Osteoblast (primary cell): ENCODE measurements at regions not wholly inside any gene's neighbourhood (a gene's known extent, or its start where the extent isn't known, plus 50 kb on each side); places are given as distances from the start of the nearest gene placed in this dataset.
"Not testable (repeated sequence)": the region's sequence is repeated elsewhere in the genome, so short reads cannot be mapped to it uniquely, and the experiment has no call there.

Source experiments
- DNase-seq: peaks from one replicate; pipeline ENCODE4 v3.0.0; 2011; ENCODE audit warnings: low spot score, mixed read lengths; ENCODE audit not compliant: insufficient read length; ENCODE audit errors: missing footprints
- H2AFZ ChIP-seq: 2 replicates; pipeline ENCODE4 v1.6.0; 2011; ENCODE audit warnings: mild to moderate bottlenecking, low read length
- H3K27ac ChIP-seq: 2 replicates; pipeline ENCODE4 v1.5.1; 2011; ENCODE audit warnings: mild to moderate bottlenecking, low read depth, low read length, moderate library complexity
- H3K27me3 ChIP-seq: 2 replicates; pipeline ENCODE4 v1.6.0; 2012; ENCODE audit warnings: mild to moderate bottlenecking, control low read depth, inconsistent platforms, low read length, moderate library complexity; ENCODE audit not compliant: insufficient read depth
- H3K36me3 ChIP-seq: 2 replicates; pipeline ENCODE4 v1.5.1; 2011; ENCODE audit warnings: mild to moderate bottlenecking, low read length, control low read depth, moderate library complexity; ENCODE audit not compliant: insufficient read depth
- H3K4me1 ChIP-seq: 2 replicates; pipeline ENCODE4 v1.5.1; 2011; ENCODE audit warnings: mild to moderate bottlenecking, low read length, control low read depth, moderate library complexity; ENCODE audit not compliant: insufficient read depth
- H3K4me2 ChIP-seq: 2 replicates; pipeline ENCODE4 v1.6.0; 2011; ENCODE audit warnings: mild to moderate bottlenecking, low read length; ENCODE audit not compliant: insufficient read depth
- H3K4me3 ChIP-seq: fragments of 200-600 bp; sonication (generic); 3 replicates; pipeline ENCODE4 v1.5.1; 2012; ENCODE audit warnings: mild to moderate bottlenecking, low read length, inconsistent platforms; ENCODE audit not compliant: insufficient read depth
- H3K79me2 ChIP-seq: 2 replicates; pipeline ENCODE4 v1.6.0; 2012; ENCODE audit warnings: mild to moderate bottlenecking, low read length, control low read depth, inconsistent platforms; ENCODE audit not compliant: insufficient read depth
- H3K9me3 ChIP-seq: 2 replicates; pipeline ENCODE4 v1.5.1; 2011; ENCODE audit warnings: low read depth, low read length, control low read depth
- H4K20me1 ChIP-seq: 2 replicates; pipeline ENCODE4 v1.6.0; 2012; ENCODE audit warnings: mild to moderate bottlenecking, low read length, control low read depth; ENCODE audit not compliant: insufficient read depth
- CTCF ChIP-seq: IDR thresholded peaks from 2 replicates; pipeline ENCODE4 v1.5.1; 2011; ENCODE audit warnings: mild to moderate bottlenecking, low read depth, low read length, moderate library complexity; ENCODE audit errors: extremely low read depth

DNA sequence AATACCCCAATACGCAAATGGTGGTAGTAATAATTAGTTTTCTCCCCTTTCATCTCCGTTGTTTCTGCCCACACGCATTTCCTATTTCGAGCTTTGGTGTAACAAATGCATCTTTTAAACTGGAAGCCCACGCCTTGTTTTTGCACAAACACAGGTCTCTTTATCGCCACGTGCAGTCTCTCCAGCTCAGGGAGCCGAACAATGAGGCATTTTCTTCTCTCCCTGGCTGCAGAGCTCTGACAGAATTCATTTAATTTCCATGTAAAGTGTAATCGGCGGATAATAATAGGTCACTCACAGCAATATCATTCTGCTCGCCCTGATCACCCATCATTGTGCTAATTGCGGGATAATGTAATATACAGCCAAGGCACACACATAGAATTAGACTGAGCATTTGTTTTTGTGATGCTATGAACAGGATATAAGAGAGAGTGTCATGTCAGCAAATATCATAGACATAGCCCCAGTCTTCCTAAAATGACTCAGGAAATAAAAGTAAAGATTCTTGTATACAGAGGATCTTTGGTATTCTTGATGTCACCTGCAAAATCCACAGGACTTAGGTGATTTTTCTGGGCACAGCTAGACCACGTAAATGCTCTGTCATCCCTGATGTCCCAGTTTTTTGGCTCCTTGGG lies 452.6 kb upstream of the CDH11 start:
- no peak overlapping the region for H3K4me3 ChIP-seq
- H3K9me3 ChIP-seq = no peaks in the 10 kb centered on the region
- no peak for DNase-seq
- no peaks in the 10 kb centered on the region for H3K79me2 ChIP-seq
- H3K4me2 ChIP-seq = no peak overlapping the region
- H2AFZ ChIP-seq = no peak overlapping the region
- no peak for TF ChIP-seq CTCF
- H4K20me1 ChIP-seq = no peaks in the 10 kb centered on the region
- no peaks in the 10 kb centered on the region for H3K27me3 ChIP-seq
- H3K27ac ChIP-seq = no peak overlapping the region
- H3K36me3 ChIP-seq = no peaks in the 10 kb centered on the region
- H3K4me1 ChIP-seq = peaks cover 14% of the 10 kb centered on the region

DNA sequence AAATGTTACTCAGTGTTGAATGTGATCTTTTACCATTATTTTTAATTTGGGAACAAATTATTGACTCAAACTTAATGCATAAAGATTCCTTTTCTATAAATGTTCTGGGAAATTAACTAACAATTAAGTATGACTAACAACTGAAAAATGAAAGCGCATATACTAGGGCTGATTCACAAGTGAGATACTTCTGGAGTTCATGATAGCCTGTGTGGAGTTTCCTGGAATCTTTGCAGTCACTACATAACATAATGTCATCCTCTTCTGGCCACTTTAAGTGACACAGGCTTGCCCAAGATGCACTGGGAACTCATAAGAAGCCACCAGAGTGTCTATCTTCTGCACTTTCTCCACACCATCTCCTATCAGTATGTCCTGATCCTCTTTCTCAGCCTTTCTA lies 450.3 kb upstream of the CDH11 start:
- Histone ChIP-seq H3K9me3 (no peaks in the 10 kb centered on the region), H3K4me1 (peaks cover 14% of the 10 kb centered on the region), H3K4me2 (peak overlapping the region; percentile 54), H3K27me3 (no peaks in the 10 kb centered on the region), H3K79me2 (no peaks in the 10 kb centered on the region), H3K4me3 (peak overlapping the region; percentile 23), H3K27ac (peak overlapping the region; percentile 70), H2AFZ (peak overlapping the region; percentile 62), H3K36me3 (no peaks in the 10 kb centered on the region), H4K20me1 (no peaks in the 10 kb centered on the region)
- TF ChIP-seq CTCF = peak; percentile 35
- peak; percentile 82 for DNase-seq

- no peak overlapping the region for H3K4me2 ChIP-seq
- H3K79me2 ChIP-seq = no peaks in the 10 kb centered on the region
- no peak overlapping the region for H3K4me3 ChIP-seq
- no peaks in the 10 kb centered on the region for H3K36me3 ChIP-seq
- no peak overlapping the region for H2AFZ ChIP-seq
- H3K4me1 ChIP-seq = peaks cover 14% of the 10 kb centered on the region
- H3K9me3 ChIP-seq = no peaks in the 10 kb centered on the region
- DNase-seq = no peak
- H4K20me1 ChIP-seq = no peaks in the 10 kb centered on the region
- TF ChIP-seq CTCF = no peak
- H3K27ac ChIP-seq = no peak overlapping the region
- H3K27me3 ChIP-seq = no peaks in the 10 kb centered on the region
Measured at GRCh38 chr16:65570261-65570660, 448.4 kb upstream of the CDH11 start.

DNA sequence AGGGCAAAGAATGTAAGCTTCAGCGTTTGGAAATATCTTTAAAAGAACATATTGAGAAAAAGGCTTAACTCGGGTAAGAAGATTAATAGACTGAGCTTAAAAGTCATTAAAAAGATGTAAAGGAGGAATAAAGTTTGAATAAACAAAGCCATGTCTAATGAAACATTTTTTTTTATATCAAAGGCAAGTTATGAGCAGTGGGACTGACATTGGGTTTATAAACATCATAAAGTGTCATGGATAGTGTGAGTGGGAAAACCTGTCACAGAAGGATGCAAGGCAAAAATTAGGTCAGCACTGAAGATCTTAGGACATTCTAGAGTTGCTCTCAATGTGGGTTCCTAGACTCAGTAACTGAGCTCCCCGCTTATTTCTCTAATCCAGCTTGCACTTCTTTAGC lies 438.0 kb upstream of the CDH11 start:
- DNase-seq = no peak
- no peaks in the 10 kb centered on the region for H3K27me3 ChIP-seq
- TF ChIP-seq CTCF = no peak
- H3K79me2 ChIP-seq = no peaks in the 10 kb centered on the region
- no peak overlapping the region for H3K4me2 ChIP-seq
- H3K27ac ChIP-seq = no peak overlapping the region
- H3K36me3 ChIP-seq = no peaks in the 10 kb centered on the region
- no peaks in the 10 kb centered on the region for H3K9me3 ChIP-seq
- H2AFZ ChIP-seq = no peak overlapping the region
- H3K4me1 ChIP-seq = no peaks in the 10 kb centered on the region
- no peak overlapping the region for H3K4me3 ChIP-seq
- no peaks in the 10 kb centered on the region for H4K20me1 ChIP-seq

DNA sequence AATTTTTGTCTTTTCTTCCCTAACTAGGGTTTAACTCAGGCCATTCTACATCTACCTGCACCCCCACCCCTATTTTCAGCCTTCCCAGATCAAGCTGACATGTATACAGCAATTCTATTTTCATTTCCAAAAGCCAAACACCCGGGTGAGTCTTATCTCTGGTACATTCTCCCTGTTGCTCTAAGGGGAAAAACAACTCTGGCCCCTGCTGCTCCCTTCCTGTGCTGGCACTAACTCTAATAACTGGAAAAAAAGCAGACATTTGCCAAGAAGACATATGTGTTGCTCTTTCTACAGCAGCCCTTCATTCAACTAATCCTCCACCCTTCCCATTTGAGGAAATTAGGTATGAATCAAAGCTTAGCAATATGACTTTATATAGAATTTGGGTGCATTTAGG lies 427.8 kb upstream of the CDH11 start:
- Histone ChIP-seq H3K4me1 (peaks cover 43% of the 10 kb centered on the region), H2AFZ (peak overlapping the region; percentile 22)
- H3K79me2 ChIP-seq, H3K4me2 ChIP-seq, H3K27ac ChIP-seq, H3K27me3 ChIP-seq, H4K20me1 ChIP-seq, H3K4me3 ChIP-seq, H3K9me3 ChIP-seq, H3K36me3 ChIP-seq: not testable (repeated sequence)
- DNase-seq = peak; percentile 41
